GM12865 (cell line): ENCODE measurements at regions not wholly inside any gene's neighbourhood (a gene's known extent, or its start where the extent isn't known, plus 50 kb on each side); places are given as distances from the start of the nearest gene placed in this dataset.

Source experiments
- DNase-seq: peaks from one replicate; pipeline ENCODE4 v3.0.0; 2010; ENCODE audit warnings: low read depth
- H3K4me3 ChIP-seq: 2 replicates; pipeline ENCODE4 v1.5.1; 2011; ENCODE audit warnings: mild to moderate bottlenecking, low read depth, low read length, control low read depth
- TF ChIP-seq, protein P1 (sequence below): IDR thresholded peaks from 2 replicates; pipeline ENCODE4 v1.5.1; 2011; ENCODE audit warnings: low read length, control low read depth, low read depth, inconsistent platforms; ENCODE audit not compliant: insufficient read depth; ENCODE audit errors: missing control alignments

DNA sequence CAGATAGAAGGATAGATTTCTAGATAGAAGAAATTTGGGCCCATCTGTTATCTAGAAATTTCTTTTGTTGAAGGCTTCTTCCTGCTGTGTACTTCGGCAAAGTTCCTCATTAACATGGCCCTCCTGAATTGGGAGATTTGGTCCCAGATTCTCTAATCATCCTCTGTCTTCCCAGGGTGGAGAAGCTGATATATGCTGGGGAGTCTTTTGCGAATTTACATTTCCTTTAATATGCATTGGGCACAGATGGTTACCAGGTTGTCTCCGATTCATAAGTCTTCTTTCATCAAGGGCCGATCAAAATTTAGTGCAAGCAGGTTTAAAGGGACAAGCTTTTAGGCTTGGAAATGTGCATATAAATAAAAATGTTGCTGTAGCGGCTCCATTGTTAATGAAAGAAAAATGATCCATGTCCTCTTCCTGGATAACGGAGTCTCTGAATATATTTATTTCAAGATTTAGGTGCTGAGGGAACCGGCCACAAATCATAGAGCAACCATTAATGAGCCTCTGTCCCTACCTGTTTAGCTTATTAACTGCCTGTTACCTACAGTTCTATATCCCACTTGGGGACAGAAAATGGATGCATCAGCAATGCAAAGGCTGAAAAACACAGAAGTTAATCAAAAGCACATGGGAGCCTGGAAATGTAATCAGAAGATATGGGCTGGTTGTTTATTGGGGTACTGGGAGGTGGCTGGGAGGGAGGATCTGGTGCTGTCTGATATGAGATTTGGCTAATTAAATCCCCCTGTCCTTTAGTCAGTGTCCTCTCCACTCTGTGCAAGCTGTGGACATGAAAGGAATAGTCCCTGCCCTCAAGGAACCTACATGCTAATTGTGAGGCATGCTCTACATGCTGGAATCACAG, 234.7 kb downstream of the MAN2A1 start:
- no peak for DNase-seq
- no peak overlapping the region for H3K4me3 ChIP-seq
- TF ChIP-seq, protein P1, sequence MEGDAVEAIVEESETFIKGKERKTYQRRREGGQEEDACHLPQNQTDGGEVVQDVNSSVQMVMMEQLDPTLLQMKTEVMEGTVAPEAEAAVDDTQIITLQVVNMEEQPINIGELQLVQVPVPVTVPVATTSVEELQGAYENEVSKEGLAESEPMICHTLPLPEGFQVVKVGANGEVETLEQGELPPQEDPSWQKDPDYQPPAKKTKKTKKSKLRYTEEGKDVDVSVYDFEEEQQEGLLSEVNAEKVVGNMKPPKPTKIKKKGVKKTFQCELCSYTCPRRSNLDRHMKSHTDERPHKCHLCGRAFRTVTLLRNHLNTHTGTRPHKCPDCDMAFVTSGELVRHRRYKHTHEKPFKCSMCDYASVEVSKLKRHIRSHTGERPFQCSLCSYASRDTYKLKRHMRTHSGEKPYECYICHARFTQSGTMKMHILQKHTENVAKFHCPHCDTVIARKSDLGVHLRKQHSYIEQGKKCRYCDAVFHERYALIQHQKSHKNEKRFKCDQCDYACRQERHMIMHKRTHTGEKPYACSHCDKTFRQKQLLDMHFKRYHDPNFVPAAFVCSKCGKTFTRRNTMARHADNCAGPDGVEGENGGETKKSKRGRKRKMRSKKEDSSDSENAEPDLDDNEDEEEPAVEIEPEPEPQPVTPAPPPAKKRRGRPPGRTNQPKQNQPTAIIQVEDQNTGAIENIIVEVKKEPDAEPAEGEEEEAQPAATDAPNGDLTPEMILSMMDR: no peak

DNA sequence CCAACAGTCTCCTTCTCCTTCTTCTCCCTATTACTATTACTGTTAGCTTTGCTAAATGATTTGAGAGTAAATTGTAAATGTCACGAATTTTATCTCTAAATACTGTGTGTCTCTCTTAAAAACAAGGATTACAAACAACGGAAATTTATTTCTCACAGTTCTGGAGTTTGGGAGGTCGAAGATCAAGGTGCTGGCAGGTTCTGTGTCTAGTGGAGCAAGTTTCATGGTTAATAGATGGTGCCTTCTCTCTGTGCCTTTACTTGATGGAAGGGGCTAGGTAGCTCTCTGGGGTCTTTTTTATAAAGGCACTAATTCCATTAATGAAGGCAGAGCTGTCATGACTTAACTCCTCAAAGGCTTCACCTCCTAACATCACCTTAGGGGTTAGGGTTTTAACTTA, 237.9 kb downstream of the MAN2A1 start:
- TF ChIP-seq, protein P1: no peak
- no peak overlapping the region for H3K4me3 ChIP-seq
- DNase-seq: no peak

DNA sequence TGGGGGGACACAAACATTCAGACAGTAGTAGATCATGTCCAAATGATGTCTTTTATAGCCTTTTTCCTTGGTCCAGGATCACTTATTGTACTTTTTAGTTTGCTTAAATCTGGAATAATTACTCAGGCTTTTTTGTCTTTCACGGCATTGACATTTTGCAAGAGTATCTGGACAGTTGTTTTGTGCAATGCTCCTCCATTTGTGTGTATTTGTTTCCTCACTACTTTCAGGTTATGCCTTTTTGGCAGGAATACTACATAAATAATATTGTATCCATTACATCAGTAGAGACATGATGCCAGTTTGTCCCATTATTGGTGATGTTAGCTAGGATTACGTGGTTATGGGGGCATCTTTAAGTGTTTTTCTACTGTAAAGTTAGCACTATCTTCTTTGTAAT, 238.3 kb downstream of the MAN2A1 start:
- TF ChIP-seq, protein P1: no peak
- DNase-seq: no peak

DNA sequence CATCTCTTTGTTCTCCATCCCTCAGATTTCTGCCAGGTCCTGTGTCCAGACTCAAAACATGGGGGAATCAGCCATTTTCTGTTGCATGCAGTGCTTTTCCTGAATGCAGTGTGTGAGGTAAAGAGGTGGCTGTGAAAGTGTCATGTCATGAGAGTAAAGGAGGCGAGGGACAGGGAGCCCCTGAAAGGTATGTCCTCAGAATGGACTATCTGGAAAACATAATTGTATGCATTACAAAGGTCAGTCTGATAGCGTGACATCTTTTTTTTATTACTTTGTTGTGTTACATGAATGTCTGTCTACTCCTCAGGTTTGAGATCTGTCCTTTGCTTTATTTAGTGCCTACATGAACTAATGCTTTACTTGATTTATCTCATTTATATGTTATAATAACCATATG, 239.1 kb downstream of the MAN2A1 start:
- DNase-seq: no peak
- H3K4me3 ChIP-seq: no peak overlapping the region
- TF ChIP-seq, protein P1: no peak

More for the DNA sequence above, 238.3 kb downstream of the MAN2A1 start:
- H3K4me3 ChIP-seq: no peak overlapping the region

DNA sequence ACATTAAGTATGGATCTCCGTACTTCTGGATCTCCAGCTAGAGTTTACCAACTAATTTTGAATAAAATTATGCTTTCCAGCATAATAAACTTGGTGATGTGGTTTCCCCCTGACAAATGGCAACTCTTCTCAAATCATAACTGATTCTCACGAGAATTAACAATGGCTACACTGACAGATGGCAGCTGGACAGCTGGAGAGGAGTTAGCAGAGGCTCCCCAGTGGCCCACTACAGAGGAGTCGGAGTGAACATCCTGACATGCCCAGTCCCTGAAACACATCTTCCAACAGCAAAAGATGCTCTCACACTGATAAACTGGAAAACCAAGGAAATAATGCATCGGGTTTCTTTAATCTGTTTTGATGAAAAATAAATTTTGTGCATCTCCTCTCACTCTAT, 239.6 kb downstream of the MAN2A1 start:
- no peak overlapping the region for H3K4me3 ChIP-seq
- TF ChIP-seq, protein P1: no peak

DNA sequence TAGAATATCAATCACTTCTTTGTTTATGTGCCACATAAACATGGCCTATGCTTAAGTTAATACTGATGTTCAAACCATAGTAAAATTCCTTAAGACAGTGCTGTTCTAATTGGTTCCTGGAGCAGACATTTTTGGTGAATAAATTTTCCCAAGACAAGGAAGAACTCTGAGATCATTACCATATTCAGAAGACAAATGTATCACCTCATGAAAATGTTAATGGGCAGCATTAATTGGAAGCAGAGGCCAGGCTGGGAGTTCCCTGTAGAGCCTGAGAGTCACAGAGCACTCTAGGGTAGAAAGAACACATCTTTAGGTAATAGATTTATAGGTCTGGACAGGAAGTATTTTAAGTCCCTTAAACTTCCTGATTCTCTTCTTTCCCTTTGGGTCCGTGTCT, 240.2 kb downstream of the MAN2A1 start:
- no peak for DNase-seq
- no peak overlapping the region for H3K4me3 ChIP-seq
- TF ChIP-seq, protein P1: no peak

More for the DNA sequence above, 239.6 kb downstream of the MAN2A1 start:
- no peak for DNase-seq
